K562 (cell line): ENCODE measurements at regions not wholly inside any gene's neighbourhood (a gene's known extent, or its start where the extent isn't known, plus 50 kb on each side); places are given as distances from the start of the nearest gene placed in this dataset.

ENCODE experiments used
- EP300 ChIP-seq: IDR thresholded peaks from 2 replicates; pipeline ENCODE4 v1.6.1; 2012; ENCODE audit warnings: low read length, improper control_type of control experiment
- IFI16 ChIP-seq: fragments of 250-450 bp; sonication (Bioruptor Pico); IDR thresholded peaks from 2 replicates; pipeline ENCODE4 v2.1.2; 2022; ENCODE audit warnings: mild to moderate bottlenecking, inconsistent platforms
- TF ChIP-seq, protein P1 (sequence below): sonication (generic); formaldehyde crosslinking; IDR thresholded peaks from 2 replicates; pipeline ENCODE4 v1.8.1; 2023; ENCODE audit warnings: mild to moderate bottlenecking, missing genetic modification reagents, moderate library complexity
- TF ChIP-seq, protein P2 (sequence below), 2 experiments: fragments of 450-650 bp in 1 of 2; sonication (generic) in 1 of 2; formaldehyde crosslinking; conservative IDR thresholded peaks; 2 replicates each; pipeline versions ENCODE4 v1.4.0 to v1.8.1; 2020 to 2022; ENCODE audit warnings: mild to moderate bottlenecking in 1 of 2, missing genetic modification reagents in 1 of 2

DNA sequence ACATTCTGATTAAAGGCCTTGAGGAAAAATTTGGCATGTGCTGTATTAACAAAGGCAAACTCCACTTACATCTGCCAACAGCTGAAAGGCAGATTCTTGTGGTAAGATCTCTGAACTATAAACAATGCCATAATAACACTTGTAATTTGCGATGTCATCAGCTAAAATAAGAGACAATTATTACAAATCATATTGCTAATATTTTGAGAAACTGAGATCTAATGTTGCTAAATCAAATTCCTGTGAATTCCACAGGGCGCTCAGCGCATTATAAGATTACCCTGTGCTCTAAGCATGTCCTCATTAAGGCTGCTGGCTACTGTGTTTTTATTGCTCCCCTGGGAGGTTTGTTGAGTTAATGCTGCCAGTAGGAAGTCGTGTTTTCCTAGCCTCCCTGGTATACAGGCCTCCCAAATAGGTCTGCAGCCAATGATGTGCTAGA lies 244.8 kb downstream of the DACT1 start:
- TF ChIP-seq, protein P1, sequence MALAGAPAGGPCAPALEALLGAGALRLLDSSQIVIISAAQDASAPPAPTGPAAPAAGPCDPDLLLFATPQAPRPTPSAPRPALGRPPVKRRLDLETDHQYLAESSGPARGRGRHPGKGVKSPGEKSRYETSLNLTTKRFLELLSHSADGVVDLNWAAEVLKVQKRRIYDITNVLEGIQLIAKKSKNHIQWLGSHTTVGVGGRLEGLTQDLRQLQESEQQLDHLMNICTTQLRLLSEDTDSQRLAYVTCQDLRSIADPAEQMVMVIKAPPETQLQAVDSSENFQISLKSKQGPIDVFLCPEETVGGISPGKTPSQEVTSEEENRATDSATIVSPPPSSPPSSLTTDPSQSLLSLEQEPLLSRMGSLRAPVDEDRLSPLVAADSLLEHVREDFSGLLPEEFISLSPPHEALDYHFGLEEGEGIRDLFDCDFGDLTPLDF, result no peak
- TF ChIP-seq, protein P2, sequence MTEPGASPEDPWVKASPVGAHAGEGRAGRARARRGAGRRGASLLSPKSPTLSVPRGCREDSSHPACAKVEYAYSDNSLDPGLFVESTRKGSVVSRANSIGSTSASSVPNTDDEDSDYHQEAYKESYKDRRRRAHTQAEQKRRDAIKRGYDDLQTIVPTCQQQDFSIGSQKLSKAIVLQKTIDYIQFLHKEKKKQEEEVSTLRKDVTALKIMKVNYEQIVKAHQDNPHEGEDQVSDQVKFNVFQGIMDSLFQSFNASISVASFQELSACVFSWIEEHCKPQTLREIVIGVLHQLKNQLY (CRISPR knock-in tag; conservative IDR thresholded peaks at IDR 0.05), result no peak
- TF ChIP-seq EP300 (no peak), IFI16 (no peak)
